ENCODE measurements at regions not wholly inside any gene's neighbourhood (a gene's known extent, or its start where the extent isn't known, plus 50 kb on each side); places are given as distances from the start of the nearest gene placed in this dataset.

DNA sequence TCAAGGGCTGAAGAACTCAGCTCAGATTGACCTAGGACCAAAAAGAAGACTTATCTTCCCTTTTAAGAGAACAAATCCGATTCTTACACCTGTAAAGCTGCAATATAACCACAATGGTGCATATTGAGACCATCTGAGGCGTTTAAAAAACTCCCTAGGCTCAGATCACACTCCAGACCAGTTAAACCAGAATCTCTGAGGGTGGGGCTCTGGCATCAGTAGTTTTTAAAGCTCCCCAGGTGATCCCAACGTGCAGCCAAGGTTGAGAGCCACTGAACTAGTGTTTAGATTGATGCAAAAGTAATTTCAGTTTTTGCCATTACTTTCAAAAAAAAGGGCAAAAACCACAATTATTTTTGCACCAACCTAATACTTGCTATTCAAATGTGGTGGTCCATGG is 73.9 kb upstream of the GPM6B start:
- TF ChIP-seq, protein P1, sequence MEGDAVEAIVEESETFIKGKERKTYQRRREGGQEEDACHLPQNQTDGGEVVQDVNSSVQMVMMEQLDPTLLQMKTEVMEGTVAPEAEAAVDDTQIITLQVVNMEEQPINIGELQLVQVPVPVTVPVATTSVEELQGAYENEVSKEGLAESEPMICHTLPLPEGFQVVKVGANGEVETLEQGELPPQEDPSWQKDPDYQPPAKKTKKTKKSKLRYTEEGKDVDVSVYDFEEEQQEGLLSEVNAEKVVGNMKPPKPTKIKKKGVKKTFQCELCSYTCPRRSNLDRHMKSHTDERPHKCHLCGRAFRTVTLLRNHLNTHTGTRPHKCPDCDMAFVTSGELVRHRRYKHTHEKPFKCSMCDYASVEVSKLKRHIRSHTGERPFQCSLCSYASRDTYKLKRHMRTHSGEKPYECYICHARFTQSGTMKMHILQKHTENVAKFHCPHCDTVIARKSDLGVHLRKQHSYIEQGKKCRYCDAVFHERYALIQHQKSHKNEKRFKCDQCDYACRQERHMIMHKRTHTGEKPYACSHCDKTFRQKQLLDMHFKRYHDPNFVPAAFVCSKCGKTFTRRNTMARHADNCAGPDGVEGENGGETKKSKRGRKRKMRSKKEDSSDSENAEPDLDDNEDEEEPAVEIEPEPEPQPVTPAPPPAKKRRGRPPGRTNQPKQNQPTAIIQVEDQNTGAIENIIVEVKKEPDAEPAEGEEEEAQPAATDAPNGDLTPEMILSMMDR (IDR thresholded peaks at IDR 0.05; ENCODE audit: low read depth, low read length, poor library complexity, severe bottlenecking): no peak
- TF ChIP-seq EZH2phosphoT487 (IDR thresholded peaks at IDR 0.05; ENCODE audit: borderline replicate concordance, low read length): no peak
